Stomach (tissue), 4 donors: ENCODE measurements at regions not wholly inside any gene's neighbourhood (a gene's known extent, or its start where the extent isn't known, plus 50 kb on each side); places are given as distances from the start of the nearest gene placed in this dataset.

Source experiments
- CTCF ChIP-seq, 7 experiments: fragments of 450-650 bp in 4 of 7; fragments of 200-600 bp in 3 of 7; sonication (generic) in 3 of 7; IDR thresholded peaks; one replicate each; pipeline ENCODE4 v1.5.1; 2016 to 2019; ENCODE audit warnings: antibody characterized with exemption in 7 of 7, control low read depth in 2 of 7, mild to moderate bottlenecking in 1 of 7
- POLR2A ChIP-seq, 4 donors: fragments of 450-650 bp; IDR thresholded peaks; one replicate each; pipeline ENCODE4 v1.6.1; 2016; ENCODE audit warnings: antibody characterized with exemption in 4 of 4, control low read depth in 2 of 4, mild to moderate bottlenecking in 1 of 4, moderate library complexity in 1 of 4
- POLR2AphosphoS5 ChIP-seq, 3 donors: sonication (generic); formaldehyde crosslinking; IDR thresholded peaks; one replicate each; pipeline ENCODE4 v1.6.1; 2016; ENCODE audit warnings: antibody characterized with exemption in 3 of 3

- TF ChIP-seq CTCF (IDR thresholded peaks at IDR 0.05): no peak
- no peak for TF ChIP-seq POLR2A (IDR thresholded peaks at IDR 0.05)
- TF ChIP-seq POLR2AphosphoS5 (IDR thresholded peaks at IDR 0.05): no peak
These were observed 121.2 kb upstream of the ST8SIA4 start for GRCh38 chr5:101024299-101024698.
